ENCODE measurements at regions not wholly inside any gene's neighbourhood (a gene's known extent, or its start where the extent isn't known, plus 50 kb on each side); places are given as distances from the start of the nearest gene placed in this dataset.
"Not testable (repeated sequence)": the region's sequence is repeated elsewhere in the genome, so short reads cannot be mapped to it uniquely, and the experiment has no call there.

GRCh38 chr7:89845952-89846351 lies 308.3 kb upstream of the STEAP1 start:
- no peak for ATAC-seq (ENCODE audit: low FRiP score)
- DNase-seq (ENCODE audit: low spot score) = no peak
- TF ChIP-seq CTCF (IDR thresholded peaks at IDR 0.05) = no peak

- DNase-seq (ENCODE audit: low spot score) = no peak
- ATAC-seq (ENCODE audit: low FRiP score) = no peak
- no peak for TF ChIP-seq CTCF (IDR thresholded peaks at IDR 0.05)
These were observed 305.2 kb upstream of the STEAP1 start for GRCh38 chr7:89849052-89849451.

GRCh38 chr7:89857053-89857452 lies 297.2 kb upstream of the STEAP1 start:
- DNase-seq (ENCODE audit: low spot score); ATAC-seq (ENCODE audit: low FRiP score): not testable (repeated sequence)

- TF ChIP-seq CTCF (IDR thresholded peaks at IDR 0.05) = no peak
- no peak for DNase-seq (ENCODE audit: low spot score)
These were observed 296.5 kb upstream of the STEAP1 start for GRCh38 chr7:89857767-89858166.

GRCh38 chr7:89887489-89887888 lies 266.8 kb upstream of the STEAP1 start:
- no peak for DNase-seq (ENCODE audit: low spot score)
- no peak for TF ChIP-seq CTCF (IDR thresholded peaks at IDR 0.05)
- ATAC-seq (ENCODE audit: low FRiP score) = no peak

More at GRCh38 chr7:89857767-89858166, 296.5 kb upstream of the STEAP1 start:
- ATAC-seq (ENCODE audit: low FRiP score) = no peak

- no peak for ATAC-seq (ENCODE audit: low FRiP score)
- no peak for TF ChIP-seq CTCF (IDR thresholded peaks at IDR 0.05)
These were observed 245.5 kb upstream of the STEAP1 start for GRCh38 chr7:89908736-89909135.

GRCh38 chr7:89914711-89915110 lies 239.6 kb upstream of the STEAP1 start:
- no peak for TF ChIP-seq CTCF (IDR thresholded peaks at IDR 0.05)
- no peak for ATAC-seq (ENCODE audit: low FRiP score)
- no peak for DNase-seq (ENCODE audit: low spot score)

More at GRCh38 chr7:89908736-89909135, 245.5 kb upstream of the STEAP1 start:
- no peak for DNase-seq (ENCODE audit: low spot score)

GRCh38 chr7:89926194-89926593 lies 228.1 kb upstream of the STEAP1 start:
- ATAC-seq (ENCODE audit: low FRiP score) = no peak
- TF ChIP-seq CTCF (IDR thresholded peaks at IDR 0.05) = no peak
- no peak for DNase-seq (ENCODE audit: low spot score)
